Stimulated activated CD8-positive, alpha-beta memory T cell treated with anti-CD3 and anti-CD28 coated beads, Interleukin-15, amount 100 ng/mL, for 48 hours (primary cell): ENCODE measurements at regions not wholly inside any gene's neighbourhood (a gene's known extent, or its start where the extent isn't known, plus 50 kb on each side); places are given as distances from the start of the nearest gene placed in this dataset.

Source experiments
- DNase-seq, 2 donors: peaks; one replicate each; pipeline ENCODE4 v3.0.0-alpha.2; 2020; ENCODE audit warnings: low read depth in 2 of 2

DNA sequence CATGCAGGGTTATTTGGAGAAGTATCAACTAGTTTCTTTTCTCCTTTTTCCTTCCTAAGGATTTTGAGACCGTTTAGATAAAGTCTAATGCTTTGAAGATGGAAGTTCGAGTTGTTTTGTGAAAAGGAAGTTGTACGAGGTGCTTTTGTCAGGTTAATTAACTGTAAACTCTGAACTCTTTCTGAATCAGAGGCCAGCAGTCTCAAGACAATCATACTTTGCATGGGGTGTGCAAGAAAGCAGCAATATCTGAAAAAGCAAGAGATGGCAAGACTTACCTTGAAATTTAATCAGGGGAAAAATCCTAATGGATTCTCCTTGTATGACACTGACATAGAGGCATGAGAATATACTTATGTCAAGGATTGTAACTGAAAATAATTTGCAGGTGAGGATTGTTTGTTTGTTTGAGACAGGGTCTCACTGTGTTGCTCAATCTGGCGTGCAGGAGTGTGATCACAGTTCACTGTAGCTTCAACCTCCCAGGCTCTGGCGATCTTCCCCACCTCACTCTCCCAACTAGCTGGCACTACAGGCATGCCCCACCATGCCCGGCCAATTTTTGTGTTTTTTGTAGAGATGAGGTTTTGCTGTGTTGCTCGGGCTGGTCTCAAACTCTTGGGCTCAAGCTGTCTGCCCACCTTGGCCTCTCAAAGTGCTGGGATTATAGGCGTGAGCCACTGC, 170.2 kb upstream of the HMGA2 start:
- no peak for DNase-seq

DNA sequence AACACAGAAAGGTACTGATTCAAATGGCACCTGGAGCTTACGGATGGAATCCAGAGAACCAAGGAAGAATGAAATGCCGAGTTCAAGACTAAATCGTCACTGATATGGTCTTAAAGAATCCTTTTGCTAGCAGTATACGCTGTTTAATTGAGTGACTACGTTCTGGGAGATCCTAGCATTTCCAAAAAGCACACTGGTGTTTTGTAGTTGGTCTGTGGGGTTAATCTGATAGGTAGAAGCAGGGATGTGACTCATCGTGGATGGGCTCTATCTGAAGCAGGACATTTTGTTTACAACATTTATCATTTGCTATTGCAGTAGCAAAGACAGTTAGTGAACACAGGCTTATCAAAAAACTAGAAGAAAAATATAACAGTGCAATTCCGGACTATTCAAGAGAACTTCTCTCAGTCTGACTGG, 169.2 kb upstream of the HMGA2 start:
- no peak for DNase-seq

DNA sequence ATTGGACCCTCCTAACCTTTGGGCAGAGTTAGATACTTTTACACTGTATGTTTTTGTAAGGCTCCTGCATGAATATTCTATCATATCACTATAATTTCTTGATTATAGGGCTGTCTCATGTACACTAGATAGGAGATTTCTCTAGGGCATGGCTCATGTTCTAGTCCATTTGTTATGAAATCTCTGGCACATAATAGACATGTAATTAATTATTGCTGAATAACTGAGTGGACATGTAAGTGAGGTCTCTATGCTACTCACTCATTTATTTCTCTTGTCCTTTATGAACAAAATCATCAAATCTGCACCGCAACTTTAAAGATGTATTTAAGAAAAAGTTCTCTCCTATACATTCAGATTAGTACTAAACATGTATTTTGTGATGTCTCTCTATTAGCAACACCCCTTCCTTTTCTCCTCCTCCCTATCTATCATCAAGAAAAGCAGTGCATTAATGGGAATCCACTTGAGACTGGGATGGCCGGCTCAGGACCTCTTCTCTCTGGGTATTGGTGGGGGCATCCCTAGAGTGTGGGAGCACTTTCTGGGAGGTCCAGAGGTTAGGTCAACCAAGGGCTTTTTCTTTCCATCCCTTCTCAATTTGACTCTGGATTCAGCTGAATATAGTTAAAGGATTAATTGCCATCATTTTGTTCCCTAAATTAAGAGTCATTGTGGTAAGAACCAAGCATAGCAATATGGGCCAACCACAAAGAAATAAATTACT, 168.0 kb upstream of the HMGA2 start:
- no peak for DNase-seq

DNA sequence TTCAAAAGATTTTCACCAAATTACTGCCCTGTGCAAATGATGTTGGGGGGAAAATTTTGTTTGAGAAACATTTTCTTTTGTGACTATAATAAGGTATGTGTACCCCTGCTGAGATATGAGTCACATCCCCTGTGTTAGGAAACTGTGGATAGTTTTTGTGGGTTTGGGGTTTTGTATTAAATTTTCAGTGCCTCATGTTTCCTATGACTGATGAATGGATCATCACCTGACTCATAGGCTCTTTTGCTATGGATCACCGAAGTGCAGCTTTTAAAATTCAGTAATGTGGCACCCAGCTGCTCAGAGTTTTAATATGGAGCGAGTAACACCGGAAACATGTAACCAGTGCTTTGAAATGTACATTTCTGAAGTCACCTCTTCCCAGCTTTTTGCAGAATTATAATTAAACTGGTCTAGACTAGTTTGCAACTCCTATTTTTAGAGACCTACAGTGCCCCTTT, 167.4 kb upstream of the HMGA2 start:
- DNase-seq, result no peak

DNA sequence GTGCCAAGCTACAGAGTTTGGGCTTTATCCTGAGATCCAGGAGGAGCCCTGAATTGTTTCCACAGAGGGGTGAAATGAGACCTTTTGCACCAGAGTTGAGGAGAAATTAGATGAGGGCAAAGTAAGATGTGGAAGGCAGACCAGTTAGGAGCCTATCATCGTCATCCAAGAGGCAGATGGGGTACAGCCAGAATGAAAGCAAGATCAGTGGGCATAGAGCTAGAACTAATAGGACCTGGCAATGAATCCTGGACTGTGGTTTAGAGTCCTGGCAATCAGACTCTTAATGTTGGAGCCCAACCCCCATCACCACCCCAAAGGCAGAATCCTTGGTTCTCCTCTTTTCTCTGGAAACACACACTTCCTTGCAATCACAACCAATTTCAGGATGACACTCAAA, 166.6 kb upstream of the HMGA2 start:
- DNase-seq, result no peak

DNA sequence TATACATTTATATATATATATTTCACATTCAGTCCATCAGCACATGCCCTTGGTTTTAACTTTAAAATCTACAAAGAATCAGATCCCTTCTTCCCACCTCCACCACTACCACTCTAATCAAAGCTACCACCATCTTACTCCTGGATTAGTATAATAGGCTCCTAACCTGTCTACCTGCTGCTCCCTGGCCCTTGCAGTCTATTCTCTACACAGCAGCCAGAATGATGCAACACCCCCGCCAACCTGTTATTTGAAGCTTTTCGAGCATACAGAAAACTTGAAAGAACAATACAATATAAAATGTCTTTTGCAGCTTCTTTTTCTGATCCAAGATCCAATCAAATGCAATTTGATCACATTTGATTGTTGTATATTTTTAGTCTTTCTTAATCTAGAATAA, 165.9 kb upstream of the HMGA2 start:
- no peak for DNase-seq

DNA sequence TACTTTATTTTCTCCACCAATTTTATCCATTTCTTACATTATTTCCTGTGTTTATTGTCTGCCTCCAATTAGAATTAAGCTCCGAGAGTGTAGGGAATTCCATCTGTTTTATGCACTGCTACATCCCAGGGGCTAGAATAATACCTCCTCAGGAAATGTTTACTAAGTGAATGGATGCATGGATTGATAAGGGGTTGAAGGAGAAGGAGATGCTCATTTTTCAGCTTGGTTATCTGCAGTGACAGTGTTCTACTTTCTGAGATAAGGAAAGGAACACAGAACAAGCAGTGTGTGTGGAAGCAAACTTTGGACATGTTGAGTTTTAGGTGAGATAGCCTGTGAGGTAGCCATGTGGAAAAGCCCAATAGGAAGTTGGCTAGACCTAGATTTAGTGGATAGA, 164.6 kb upstream of the HMGA2 start:
- DNase-seq, result no peak

DNA sequence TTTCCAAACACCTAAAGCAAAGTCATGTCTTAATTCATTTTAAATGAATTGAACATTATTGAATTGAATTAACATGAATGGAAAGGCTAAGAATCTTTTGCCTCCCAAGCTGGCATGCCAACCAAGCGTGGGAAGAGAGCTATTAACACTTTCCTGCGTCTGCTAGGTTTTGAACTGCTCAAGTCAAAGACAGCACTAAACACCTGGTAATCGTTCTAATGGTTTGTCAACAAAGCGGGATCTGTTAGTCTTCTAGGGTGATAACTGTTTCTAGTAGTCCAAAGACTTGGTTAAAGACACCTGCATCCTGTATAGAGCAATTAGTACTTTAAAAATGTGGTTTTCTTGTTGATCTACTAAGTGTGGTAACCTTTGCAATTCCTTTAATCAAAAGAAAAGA, 164.2 kb upstream of the HMGA2 start:
- no peak for DNase-seq

DNA sequence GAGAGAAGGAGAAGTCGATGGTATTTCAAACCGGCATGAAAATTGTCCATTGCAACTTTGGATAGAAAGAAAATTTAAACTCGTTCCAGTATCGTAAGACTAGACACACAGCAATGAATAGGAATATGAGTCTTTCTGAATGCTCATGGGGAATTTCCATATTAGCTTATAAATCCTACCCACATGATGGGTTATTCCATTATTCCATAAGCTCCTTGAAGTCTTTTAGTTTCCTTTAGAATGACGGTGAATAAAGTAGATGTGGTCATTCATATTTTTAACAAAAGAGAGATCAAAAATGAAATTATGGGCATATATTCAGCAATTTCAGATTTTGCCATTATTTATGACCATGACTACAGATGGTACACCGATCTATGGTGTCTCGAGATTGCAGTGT, 163.4 kb upstream of the HMGA2 start:
- DNase-seq, result no peak

DNA sequence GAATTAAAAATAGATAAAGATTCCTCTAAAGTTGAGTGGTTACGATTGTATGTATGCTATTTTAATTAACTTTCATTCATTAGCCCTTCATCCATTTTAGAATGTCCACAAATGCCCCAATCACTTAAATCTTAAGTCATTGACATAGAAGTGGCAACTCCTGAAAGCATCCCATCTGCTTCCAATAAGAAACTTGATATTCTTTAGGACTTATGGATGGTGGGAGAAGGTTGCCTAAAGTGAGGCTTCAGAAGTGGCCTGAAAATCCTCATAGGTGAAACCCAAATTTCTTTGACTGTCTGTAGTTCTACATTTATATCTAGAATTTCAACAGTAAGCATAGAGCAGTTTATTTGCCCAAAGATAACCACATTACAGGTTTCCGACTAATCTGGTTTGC, 161.7 kb upstream of the HMGA2 start:
- no peak for DNase-seq

DNA sequence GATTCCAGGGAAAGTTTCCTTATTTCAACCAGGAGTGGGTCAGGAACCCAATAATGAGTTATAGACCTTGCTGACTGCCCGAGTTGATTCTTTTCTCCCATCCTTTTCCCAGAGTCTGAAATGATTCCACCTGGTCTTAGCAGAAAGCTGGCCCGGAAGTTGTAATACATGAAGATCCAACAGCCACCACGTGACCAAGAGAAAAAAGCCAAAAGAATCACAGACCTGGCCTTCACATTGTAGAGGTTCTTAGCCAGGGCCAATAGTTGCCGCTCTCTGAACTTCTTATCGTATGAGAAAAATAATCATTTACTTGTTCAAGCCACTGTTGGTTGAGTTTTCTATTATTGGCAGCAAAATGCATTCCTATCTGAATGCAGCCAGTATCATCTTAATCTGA, 161.2 kb upstream of the HMGA2 start:
- DNase-seq, result no peak

DNA sequence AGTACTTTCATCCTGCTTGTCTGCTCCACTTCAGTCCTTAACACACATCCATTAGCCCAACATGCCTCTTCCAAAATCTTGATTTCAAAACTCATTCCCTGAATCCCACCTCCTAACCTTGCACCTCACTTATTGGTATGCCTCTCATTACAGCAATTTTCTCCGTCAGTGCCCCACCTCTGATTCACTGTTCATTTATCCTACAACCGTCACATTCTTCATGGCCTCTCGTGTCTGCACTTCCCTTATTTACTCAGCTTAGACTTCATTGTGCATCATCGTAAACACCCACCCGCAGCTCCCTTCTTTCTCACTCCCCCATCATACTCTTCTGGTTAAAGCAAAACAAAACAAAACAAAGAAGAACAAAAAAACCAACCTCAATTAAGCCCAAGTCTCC, 160.6 kb upstream of the HMGA2 start:
- no peak for DNase-seq

DNA sequence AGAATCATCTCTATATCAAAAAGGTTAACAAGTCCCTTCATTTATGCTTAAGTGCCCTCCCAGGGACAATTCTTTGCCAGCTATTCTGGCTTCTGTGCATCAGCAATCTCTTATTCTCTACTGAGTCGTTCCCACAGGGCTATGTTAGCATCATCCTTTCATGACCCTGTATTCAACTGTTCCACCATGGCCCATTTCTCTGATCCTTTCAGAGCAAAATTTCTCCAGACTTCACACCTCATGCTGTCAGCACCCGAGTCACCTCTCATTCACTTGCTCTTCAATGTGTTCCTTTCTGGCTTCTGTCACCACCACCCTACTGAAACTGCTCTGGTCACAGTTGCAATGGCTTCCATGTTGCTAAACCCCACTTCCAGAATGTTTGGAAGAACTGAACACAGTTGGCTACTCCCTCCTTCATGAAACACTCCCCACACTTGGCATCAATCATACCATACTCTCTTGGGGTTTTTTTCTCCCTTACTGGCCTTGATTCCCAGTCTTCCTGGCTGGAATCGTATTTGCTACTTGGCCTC, 159.5 kb upstream of the HMGA2 start:
- DNase-seq, result no peak

DNA sequence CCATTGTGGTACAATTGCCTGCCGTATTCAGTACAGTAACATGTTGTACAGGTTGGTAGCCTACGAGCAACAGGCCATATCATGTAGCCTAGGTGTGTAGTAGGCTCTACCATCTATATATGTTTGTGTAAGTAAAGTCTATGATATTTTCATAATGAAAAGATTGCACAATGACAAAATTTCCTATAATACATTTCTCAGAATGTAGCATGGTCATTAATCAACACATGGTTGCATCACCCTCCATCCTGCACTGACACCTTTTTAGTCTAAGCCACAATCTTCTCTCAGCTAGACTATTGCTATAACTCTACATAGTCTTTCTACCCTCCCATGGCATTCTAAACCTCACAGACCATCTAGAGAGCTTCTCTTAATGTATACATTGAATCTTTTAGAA, 158.5 kb upstream of the HMGA2 start:
- no peak for DNase-seq

DNA sequence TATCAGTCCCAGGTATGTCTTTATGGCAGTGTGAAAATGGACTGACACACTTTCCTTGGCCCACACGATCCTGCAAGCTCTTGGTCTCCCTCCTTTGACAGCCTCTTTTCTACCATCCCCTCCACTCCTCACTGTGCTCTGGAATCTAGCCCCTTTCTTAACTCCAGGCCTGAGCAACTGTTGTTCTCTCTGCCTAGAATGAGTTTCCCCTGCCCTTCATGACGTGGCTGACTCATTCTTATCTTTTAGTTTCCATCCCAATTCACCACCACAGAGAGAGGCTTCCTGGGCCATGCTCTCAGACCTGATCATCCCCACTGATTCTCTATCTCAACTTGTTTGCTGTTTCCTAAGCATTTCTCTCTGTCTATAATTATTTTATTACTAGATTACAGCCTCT, 157.4 kb upstream of the HMGA2 start:
- no peak for DNase-seq

DNA sequence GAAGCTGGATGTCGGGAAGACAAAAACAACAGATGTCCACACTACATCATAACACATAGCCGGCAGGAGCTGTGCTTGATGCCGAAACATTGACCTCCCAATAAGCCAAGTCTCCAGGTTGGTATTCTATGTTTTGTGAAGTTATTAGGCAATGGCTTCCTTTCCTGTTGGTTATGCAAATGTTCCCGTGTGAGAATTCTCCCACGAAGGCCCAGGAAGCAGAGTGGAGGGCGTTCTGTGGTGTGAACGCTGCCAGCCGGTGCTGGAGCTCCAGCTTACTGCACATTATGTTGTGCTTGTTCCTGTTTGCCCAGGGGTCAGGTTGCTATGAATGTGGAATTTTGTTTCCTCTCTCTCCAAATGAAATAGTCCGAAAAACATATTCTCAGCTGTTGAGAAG, 156.4 kb upstream of the HMGA2 start:
- no peak for DNase-seq

DNA sequence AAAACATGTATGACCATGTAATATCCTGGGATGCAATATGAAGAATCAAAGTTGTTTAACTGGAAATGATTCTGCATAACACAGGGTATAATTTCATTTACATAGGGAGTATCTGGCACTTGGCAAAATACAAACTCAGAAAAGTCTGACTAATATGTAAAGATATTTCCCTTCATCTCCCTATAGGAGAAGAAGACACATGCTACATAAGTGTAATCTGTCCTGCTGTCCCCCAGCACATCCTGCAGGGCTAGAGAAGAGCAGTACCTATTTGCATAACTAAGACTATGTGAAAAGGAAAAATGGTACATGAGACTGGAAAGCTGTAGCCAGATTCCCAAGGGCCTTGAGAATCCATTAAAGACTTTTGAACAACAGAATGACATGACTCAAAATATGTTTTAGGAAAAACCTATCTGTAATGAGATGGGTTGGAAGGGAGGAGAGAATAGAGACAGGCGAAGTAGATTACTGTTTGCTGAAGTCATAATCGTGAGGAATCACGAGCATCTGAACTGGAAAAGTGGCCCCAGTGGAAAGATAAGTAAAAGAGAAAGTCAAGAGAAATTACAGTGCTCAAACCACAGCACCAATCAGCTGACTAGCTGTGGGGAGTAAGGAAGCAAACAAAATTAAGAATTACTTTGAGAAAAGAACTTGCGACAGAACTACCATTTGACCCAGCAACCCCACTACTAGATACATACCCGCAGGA, 155.1 kb upstream of the HMGA2 start:
- no peak for DNase-seq

DNA sequence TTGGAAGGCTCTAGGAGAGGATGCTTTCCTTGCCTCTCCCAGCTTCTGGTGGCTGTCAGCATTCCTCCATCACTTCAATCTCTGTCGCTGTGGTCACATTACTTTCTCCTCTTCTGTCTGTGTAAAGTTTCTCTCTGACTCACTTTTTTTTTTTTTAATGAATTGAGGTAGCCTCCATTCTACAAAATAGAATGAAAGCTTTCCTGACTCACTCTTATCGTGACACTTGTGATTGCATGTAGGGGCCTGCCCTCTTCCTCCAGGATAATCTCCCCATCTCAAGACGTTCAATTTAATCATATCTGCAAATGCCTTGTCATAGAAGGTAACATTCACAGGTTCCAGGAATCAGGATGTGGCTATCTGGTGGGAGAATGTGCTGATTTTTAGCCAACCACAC, 153.5 kb upstream of the HMGA2 start:
- DNase-seq, result no peak

DNA sequence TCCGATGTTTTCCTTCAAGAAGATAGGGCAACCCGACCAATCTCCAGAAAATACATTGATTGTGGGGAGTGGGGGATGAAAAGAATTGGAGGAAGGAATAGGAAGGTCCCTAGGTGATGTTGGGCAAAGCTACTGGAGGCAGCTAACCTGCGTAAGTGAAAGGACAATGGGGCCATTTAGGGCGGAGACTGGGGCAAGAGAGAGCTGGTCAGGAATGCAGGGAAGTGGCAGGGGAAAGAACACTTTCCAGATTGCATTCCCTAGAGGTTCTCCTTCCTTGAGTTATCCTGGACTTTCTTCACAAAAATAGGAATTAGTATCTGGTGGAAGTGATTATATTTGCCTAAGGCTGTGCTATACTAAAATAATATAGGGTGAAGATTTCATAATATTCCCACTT, 151.8 kb upstream of the HMGA2 start:
- DNase-seq, result no peak

DNA sequence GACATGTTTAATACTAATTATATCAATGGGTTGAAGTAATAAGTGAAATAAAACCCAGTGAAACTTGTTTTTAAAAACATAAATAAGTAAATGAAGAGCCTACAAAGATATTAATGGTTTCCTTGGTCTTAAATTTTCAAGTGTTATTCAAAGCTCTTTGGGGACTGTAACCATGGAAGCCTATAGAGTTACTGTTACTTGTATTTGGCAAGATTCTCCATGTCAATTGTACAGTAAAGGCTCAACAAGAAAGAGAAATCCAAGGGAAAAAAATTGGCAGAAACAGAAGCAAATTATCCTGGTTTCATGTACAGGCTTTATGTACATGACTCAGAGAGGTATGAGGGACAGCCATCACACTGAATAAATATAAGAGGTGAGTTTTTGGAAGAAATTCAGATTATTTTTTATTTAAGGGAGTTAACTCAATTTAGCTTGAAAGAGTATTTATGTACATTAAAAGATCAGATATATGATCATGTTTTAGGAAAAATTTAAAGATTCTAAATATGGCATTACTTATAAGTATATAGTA, 151.1 kb upstream of the HMGA2 start:
- no peak for DNase-seq

DNA sequence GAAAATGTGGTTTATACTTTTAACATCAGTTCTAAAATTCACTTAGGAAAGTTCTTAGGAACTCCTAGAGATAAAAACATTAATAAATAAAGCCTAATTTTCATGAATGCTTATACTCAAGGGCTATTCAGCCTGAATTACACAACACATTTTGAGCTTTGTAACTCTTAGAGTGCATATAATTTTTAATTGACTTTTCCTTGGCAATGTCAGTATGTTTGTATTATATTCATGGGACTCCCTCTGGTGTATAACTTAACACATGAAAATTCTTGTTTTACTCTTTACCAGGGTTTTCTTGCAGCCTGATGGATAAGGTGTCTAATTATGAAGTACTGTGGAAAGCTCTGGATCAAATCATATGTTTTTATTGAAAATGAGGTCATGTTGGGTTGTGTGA, 150.6 kb upstream of the HMGA2 start:
- no peak for DNase-seq

DNA sequence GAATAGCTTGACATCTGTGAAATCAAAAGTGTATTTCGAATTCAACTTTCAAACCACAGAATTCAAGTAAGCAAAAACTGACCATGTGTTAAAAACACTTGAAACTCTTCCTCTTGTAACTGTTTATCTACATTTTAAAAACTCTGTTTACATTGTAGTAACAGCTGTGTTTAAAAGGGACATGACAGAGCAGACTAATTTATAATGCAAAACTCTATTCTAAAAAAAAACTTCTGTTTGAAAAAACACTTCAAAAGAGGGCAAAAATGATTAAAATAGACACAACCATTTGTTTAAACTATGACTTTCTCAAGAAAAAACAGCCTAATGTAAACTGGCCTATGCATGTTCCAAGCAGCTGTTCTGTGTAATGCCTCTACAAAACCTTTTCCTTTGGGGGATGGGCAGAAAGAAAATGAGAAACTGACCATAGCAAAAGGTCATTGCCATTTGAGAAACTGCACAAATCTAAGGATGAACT, 149.1 kb upstream of the HMGA2 start:
- DNase-seq, result no peak
